ENCODE measurements at regions not wholly inside any gene's neighbourhood (a gene's known extent, or its start where the extent isn't known, plus 50 kb on each side); places are given as distances from the start of the nearest gene placed in this dataset.

DNA sequence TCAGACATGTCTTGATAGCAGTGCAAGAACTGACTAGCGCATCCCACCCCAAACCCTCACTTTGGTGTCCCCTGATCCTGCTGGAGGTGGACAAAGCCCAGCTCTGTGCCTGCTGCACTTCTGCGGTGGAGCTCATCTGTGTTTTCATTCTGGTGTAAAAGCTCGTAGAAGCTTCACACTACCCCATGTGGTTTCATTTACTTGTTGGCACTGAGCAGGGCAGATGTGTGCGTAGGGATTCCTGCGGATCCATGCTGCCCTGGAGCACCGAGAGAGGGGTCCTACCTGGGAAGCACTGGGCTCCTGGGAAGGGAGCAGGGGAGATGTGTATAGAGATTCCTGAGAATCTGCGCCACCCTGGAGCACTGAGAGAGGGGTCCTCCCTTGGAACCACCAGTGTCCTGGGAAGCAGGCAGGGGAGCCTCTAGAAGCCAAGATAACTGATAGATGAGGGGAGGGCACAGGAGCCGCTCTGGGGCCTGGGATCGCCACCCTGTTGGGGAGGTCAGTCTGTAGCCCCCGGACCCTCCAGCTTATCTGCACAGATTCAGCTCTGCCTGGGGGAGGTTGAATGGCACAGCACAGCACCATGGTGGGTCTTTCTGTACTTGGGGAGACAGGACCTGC is 106.9 kb upstream of the OTOS start:
- H3K4me3 Mint-ChIP-seq = no peak overlapping the region
- no peak for DNase-seq (ENCODE audit: extremely low spot score, unreplicated experiment)
- peak overlapping the region; percentile 43 for H3K27ac Mint-ChIP-seq
- no peaks in the 10 kb centered on the region for H3K36me3 Mint-ChIP-seq
- H3K9me3 Mint-ChIP-seq = no peaks in the 10 kb centered on the region
- H3K4me1 Mint-ChIP-seq (ENCODE audit: unreplicated experiment) = peaks cover 20% of the 10 kb centered on the region
- H3K27me3 Mint-ChIP-seq = no peaks in the 10 kb centered on the region
- no peak for TF ChIP-seq CTCF (conservative IDR thresholded peaks at IDR 0.05)

GRCh38 chr2:240247868-240248720 is 107.6 kb upstream of the OTOS start:
- TF ChIP-seq CTCF (conservative IDR thresholded peaks at IDR 0.05) = no peak
- Mint-ChIP-seq H3K9me3 (no peaks in the 10 kb centered on the region), H3K27me3 (no peaks in the 10 kb centered on the region), H3K36me3 (no peaks in the 10 kb centered on the region), H3K27ac (no peak overlapping the region), H3K4me3 (no peak overlapping the region), H3K4me1 (ENCODE audit: unreplicated experiment) (peaks cover 20% of the 10 kb centered on the region)
- no peak for DNase-seq (ENCODE audit: extremely low spot score, unreplicated experiment)

- Mint-ChIP-seq H3K4me1 (ENCODE audit: unreplicated experiment) (peaks cover 27% of the 10 kb centered on the region), H3K4me3 (no peak overlapping the region), H3K27ac (no peak overlapping the region), H3K27me3 (no peaks in the 10 kb centered on the region), H3K9me3 (no peaks in the 10 kb centered on the region), H3K36me3 (no peaks in the 10 kb centered on the region)
- no peak for DNase-seq (ENCODE audit: extremely low spot score, unreplicated experiment)
- no peak for TF ChIP-seq CTCF (conservative IDR thresholded peaks at IDR 0.05)
Measured at GRCh38 chr2:240248721-240249422, 108.4 kb upstream of the OTOS start.

- peak; percentile 69 for DNase-seq (ENCODE audit: extremely low spot score, unreplicated experiment)
- H3K9me3 Mint-ChIP-seq = no peaks in the 10 kb centered on the region
- TF ChIP-seq CTCF (conservative IDR thresholded peaks at IDR 0.05) = no peak
- H3K27ac Mint-ChIP-seq = no peak overlapping the region
- H3K36me3 Mint-ChIP-seq = no peaks in the 10 kb centered on the region
- no peaks in the 10 kb centered on the region for H3K27me3 Mint-ChIP-seq
- no peak overlapping the region for H3K4me3 Mint-ChIP-seq
- peaks cover 29% of the 10 kb centered on the region for H3K4me1 Mint-ChIP-seq (ENCODE audit: unreplicated experiment)
Measured at GRCh38 chr2:240249423-240250149, 109.1 kb upstream of the OTOS start.

Measured in type B pancreatic cell (in vitro differentiated cells).